GM23338 (cell line): ENCODE measurements at regions not wholly inside any gene's neighbourhood (a gene's known extent, or its start where the extent isn't known, plus 50 kb on each side); places are given as distances from the start of the nearest gene placed in this dataset.
A peak's percentile ranks its signal among the peaks of the same experiment; 100 is the strongest.

Experiments
- ATAC-seq: fragments of 200-7000 bp; cut with Tn5 transposase; 3 replicates; pipeline ENCODE4 v1.9.1; 2020
- DNase-seq: peaks from one replicate; pipeline ENCODE4 v3.0.0-alpha.2; 2015; ENCODE audit warnings: low spot score
- H2AFZ ChIP-seq: fragments of 200-600 bp; sonication (generic); 2 replicates; pipeline ENCODE4 v1.8.0; 2016; ENCODE audit warnings: antibody characterized with exemption, mild to moderate bottlenecking, moderate library complexity
- H3F3A ChIP-seq: fragments of 200-600 bp; sonication (generic); replicated peaks from 2 replicates; pipeline ENCODE4 v1.8.0; 2017; ENCODE audit warnings: antibody characterized with exemption, mixed run types, low read depth
- H3K27ac ChIP-seq: fragments of 200-600 bp; sonication (generic); 2 replicates; pipeline ENCODE4 v1.6.1; 2016; ENCODE audit warnings: low read depth
- H3K27me3 ChIP-seq: fragments of 200-600 bp; sonication (generic); 2 replicates; pipeline ENCODE4 v1.8.0; 2016; ENCODE audit warnings: mild to moderate bottlenecking, mixed run types, moderate library complexity; ENCODE audit not compliant: insufficient read depth
- H3K36me3 ChIP-seq: fragments of 200-600 bp; sonication (generic); 2 replicates; pipeline ENCODE4 v1.8.0; 2016; ENCODE audit warnings: mild to moderate bottlenecking; ENCODE audit not compliant: insufficient read depth
- H3K4me1 ChIP-seq: fragments of 200-600 bp; sonication (generic); 2 replicates; pipeline ENCODE4 v1.8.0; 2016; ENCODE audit warnings: mild to moderate bottlenecking, moderate library complexity; ENCODE audit not compliant: insufficient read depth
- H3K4me2 ChIP-seq: fragments of 200-600 bp; sonication (generic); 2 replicates; pipeline ENCODE4 v1.7.1; 2017; ENCODE audit warnings: mixed run types
- H3K4me3 ChIP-seq: fragments of 200-600 bp; sonication (generic); 2 replicates; pipeline ENCODE4 v1.6.1; 2016; ENCODE audit warnings: mixed run types
- H3K79me2 ChIP-seq: fragments of 200-600 bp; sonication (generic); replicated peaks from 2 replicates; pipeline ENCODE4 v1.8.0; 2017; ENCODE audit warnings: mild to moderate bottlenecking; ENCODE audit not compliant: insufficient read depth
- H3K9me2 ChIP-seq: fragments of 200-600 bp; sonication (generic); 2 replicates; pipeline ENCODE4 v1.8.0; 2017; ENCODE audit not compliant: insufficient read depth
- H4K20me1 ChIP-seq: fragments of 200-600 bp; sonication (generic); replicated peaks from 2 replicates; pipeline ENCODE4 v1.8.0; 2017; ENCODE audit warnings: mild to moderate bottlenecking; ENCODE audit not compliant: insufficient read depth
- H3K27ac Mint-ChIP-seq: 2 replicates; pipeline ENCODE4 v1.8.0; 2020; ENCODE audit warnings: inconsistent platforms, mild to moderate bottlenecking, moderate library complexity, mixed read lengths
- H3K27me3 Mint-ChIP-seq: 3 replicates; pipeline ENCODE4 v1.8.0; 2022; ENCODE audit warnings: low read depth, mild to moderate bottlenecking, moderate library complexity, mixed read lengths, inconsistent platforms; ENCODE audit not compliant: insufficient read depth, poor library complexity
- H3K36me3 Mint-ChIP-seq: 3 replicates; pipeline ENCODE4 v1.8.0; 2021; ENCODE audit warnings: low read depth, mild to moderate bottlenecking, inconsistent platforms, moderate library complexity, mixed read lengths
- H3K4me1 Mint-ChIP-seq: 3 replicates; pipeline ENCODE4 v1.8.0; 2020; ENCODE audit warnings: mild to moderate bottlenecking, inconsistent platforms, mixed read lengths
- H3K4me3 Mint-ChIP-seq: 3 replicates; pipeline ENCODE4 v1.8.0; 2021; ENCODE audit warnings: moderate library complexity, mild to moderate bottlenecking, inconsistent platforms, mixed read lengths
- H3K9me3 Mint-ChIP-seq: 3 replicates; pipeline ENCODE4 v1.8.0; 2020; ENCODE audit warnings: moderate library complexity, mild to moderate bottlenecking, inconsistent platforms, mixed read lengths
- CREB1 ChIP-seq: fragments of 250-450 bp; sonication (Bioruptor Pico); IDR thresholded peaks from 2 replicates; pipeline ENCODE4 v1.5.0; 2020; ENCODE audit warnings: low read depth, mild to moderate bottlenecking, moderate library complexity
- EZH2 ChIP-seq: fragments of 200-600 bp; sonication (generic); IDR thresholded peaks from one replicate; pipeline ENCODE4 v1.8.0; 2017; ENCODE audit warnings: antibody characterized with exemption, mild to moderate bottlenecking, low read depth; ENCODE audit not compliant: unreplicated experiment
- EZH2phosphoT487 ChIP-seq: fragments of 200-600 bp; sonication (generic); IDR thresholded peaks from one replicate; pipeline ENCODE4 v1.8.1; 2018; ENCODE audit warnings: antibody characterized with exemption; ENCODE audit not compliant: unreplicated experiment
- NANOG ChIP-seq: IDR thresholded peaks from 2 replicates; pipeline ENCODE4 v1.6.1; 2016; ENCODE audit warnings: antibody characterized with exemption, borderline replicate concordance
- POLR2AphosphoS5 ChIP-seq: IDR thresholded peaks from 2 replicates; pipeline ENCODE4 v1.6.1; 2016; ENCODE audit warnings: antibody characterized with exemption, low read depth
- REST ChIP-seq: IDR thresholded peaks from one replicate; pipeline ENCODE4 v1.6.1; 2018; ENCODE audit warnings: antibody characterized with exemption; ENCODE audit not compliant: unreplicated experiment
- STAT1 ChIP-seq: IDR thresholded peaks from one replicate; pipeline ENCODE4 v1.6.1; 2016; ENCODE audit warnings: antibody characterized with exemption; ENCODE audit not compliant: unreplicated experiment
- ZNF114 ChIP-seq: fragments of 250-450 bp; sonication (Bioruptor Pico); IDR thresholded peaks from 2 replicates; pipeline ENCODE4 v1.5.0; 2020; ENCODE audit warnings: mild to moderate bottlenecking, moderate library complexity
- ZNF331 ChIP-seq: fragments of 250-450 bp; sonication (Bioruptor Pico); IDR thresholded peaks from 2 replicates; pipeline ENCODE4 v1.5.0; 2020; ENCODE audit warnings: low read depth, mild to moderate bottlenecking, moderate library complexity
- ZNF462 ChIP-seq: fragments of 250-450 bp; sonication (Bioruptor Pico); IDR thresholded peaks from 2 replicates; pipeline ENCODE4 v1.5.0; 2020; ENCODE audit warnings: mild to moderate bottlenecking, moderate library complexity
- TF ChIP-seq, protein P1 (sequence below): IDR thresholded peaks from 2 replicates; pipeline ENCODE4 v1.6.1; 2016; ENCODE audit warnings: antibody characterized with exemption
- TF ChIP-seq, protein P2 (sequence below), 2 experiments: fragments of 200-600 bp in 1 of 2; sonication (generic) in 1 of 2; conservative IDR thresholded peaks; 2 replicates each; pipeline versions ENCODE4 v1.5.1 to v1.6.1; 2016 to 2017; ENCODE audit warnings: antibody characterized with exemption in 2 of 2, low read depth in 2 of 2, mild to moderate bottlenecking in 2 of 2, moderate library complexity in 1 of 2

DNA sequence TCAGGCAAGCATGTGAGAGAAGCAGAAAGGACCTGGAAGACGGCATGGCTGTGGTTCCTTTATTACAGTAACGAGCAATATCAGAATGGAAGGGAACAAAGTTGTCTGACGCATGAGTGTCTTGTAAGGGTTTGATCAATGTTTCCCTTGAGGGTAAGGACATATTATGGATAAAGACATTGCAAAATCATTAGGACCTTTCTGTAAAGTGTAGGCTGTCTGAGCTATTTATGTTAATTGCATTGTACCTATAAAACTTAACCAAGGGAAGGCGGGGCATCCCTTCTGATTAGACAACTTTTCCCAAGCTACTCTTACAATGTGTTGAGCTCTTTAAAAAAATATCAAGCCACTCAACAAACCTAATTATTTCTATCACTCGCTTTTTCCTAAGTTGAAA, 112.2 kb upstream of the JADE1 start:
- H3K27me3 Mint-ChIP-seq, result peaks cover 2% of the 10 kb centered on the region
- DNase-seq (no peak), ATAC-seq (no peak)
- Histone ChIP-seq H4K20me1 (no peaks in the 10 kb centered on the region), H2AFZ (peak overlapping the region; percentile 83; the same call in 1 of the 2 replicates), H3K4me3 (no peak overlapping the region), H3K4me2 (no peak overlapping the region), H3K27me3 (no peaks in the 10 kb centered on the region), H3K27ac (no peak overlapping the region), H3K79me2 (no peaks in the 10 kb centered on the region), H3K9me2 (no peaks in the 10 kb centered on the region), H3F3A (no peaks in the 10 kb centered on the region), H3K36me3 (no peaks in the 10 kb centered on the region), H3K4me1 (no peaks in the 10 kb centered on the region)
- H3K4me3 Mint-ChIP-seq, result no peak overlapping the region
- no peak overlapping the region for H3K27ac Mint-ChIP-seq
- peaks cover 6% of the 10 kb centered on the region; the same call in 1 of the 3 replicates for H3K36me3 Mint-ChIP-seq
- H3K9me3 Mint-ChIP-seq, result peaks cover 2% of the 10 kb centered on the region; the same call in 2 of the 3 replicates
- H3K4me1 Mint-ChIP-seq, result no peaks in the 10 kb centered on the region; the same call in 2 of the 3 replicates
- no peak for TF ChIP-seq POLR2AphosphoS5
- TF ChIP-seq, protein P1, sequence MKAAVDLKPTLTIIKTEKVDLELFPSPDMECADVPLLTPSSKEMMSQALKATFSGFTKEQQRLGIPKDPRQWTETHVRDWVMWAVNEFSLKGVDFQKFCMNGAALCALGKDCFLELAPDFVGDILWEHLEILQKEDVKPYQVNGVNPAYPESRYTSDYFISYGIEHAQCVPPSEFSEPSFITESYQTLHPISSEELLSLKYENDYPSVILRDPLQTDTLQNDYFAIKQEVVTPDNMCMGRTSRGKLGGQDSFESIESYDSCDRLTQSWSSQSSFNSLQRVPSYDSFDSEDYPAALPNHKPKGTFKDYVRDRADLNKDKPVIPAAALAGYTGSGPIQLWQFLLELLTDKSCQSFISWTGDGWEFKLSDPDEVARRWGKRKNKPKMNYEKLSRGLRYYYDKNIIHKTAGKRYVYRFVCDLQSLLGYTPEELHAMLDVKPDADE, result no peak
- no peak for TF ChIP-seq EZH2phosphoT487
- TF ChIP-seq EZH2, result no peak
- no peak for TF ChIP-seq ZNF114 (CRISPR knock-in tag)
- TF ChIP-seq, protein P2, sequence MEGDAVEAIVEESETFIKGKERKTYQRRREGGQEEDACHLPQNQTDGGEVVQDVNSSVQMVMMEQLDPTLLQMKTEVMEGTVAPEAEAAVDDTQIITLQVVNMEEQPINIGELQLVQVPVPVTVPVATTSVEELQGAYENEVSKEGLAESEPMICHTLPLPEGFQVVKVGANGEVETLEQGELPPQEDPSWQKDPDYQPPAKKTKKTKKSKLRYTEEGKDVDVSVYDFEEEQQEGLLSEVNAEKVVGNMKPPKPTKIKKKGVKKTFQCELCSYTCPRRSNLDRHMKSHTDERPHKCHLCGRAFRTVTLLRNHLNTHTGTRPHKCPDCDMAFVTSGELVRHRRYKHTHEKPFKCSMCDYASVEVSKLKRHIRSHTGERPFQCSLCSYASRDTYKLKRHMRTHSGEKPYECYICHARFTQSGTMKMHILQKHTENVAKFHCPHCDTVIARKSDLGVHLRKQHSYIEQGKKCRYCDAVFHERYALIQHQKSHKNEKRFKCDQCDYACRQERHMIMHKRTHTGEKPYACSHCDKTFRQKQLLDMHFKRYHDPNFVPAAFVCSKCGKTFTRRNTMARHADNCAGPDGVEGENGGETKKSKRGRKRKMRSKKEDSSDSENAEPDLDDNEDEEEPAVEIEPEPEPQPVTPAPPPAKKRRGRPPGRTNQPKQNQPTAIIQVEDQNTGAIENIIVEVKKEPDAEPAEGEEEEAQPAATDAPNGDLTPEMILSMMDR (conservative IDR thresholded peaks at IDR 0.05; ENCODE audit: low read depth in 2 of 2), result no peak
- TF ChIP-seq ZNF331 (CRISPR knock-in tag), result no peak
- TF ChIP-seq NANOG, result no peak
- no peak for TF ChIP-seq ZNF462
- TF ChIP-seq CREB1 (CRISPR knock-in tag), result no peak
- TF ChIP-seq REST, result no peak
- no peak for TF ChIP-seq STAT1
